HG02610 (cell line): ENCODE measurements at regions not wholly inside any gene's neighbourhood (a gene's known extent, or its start where the extent isn't known, plus 50 kb on each side); places are given as distances from the start of the nearest gene placed in this dataset.
"Not testable (repeated sequence)": the region's sequence is repeated elsewhere in the genome, so short reads cannot be mapped to it uniquely, and the experiment has no call there.

Experiments used
- ATAC-seq: cut with Tn5 transposase; IDR thresholded peaks from one replicate; pipeline ENCODE4 v1.9.1; 2021; ENCODE audit warnings: mild to moderate bottlenecking, moderate library complexity; ENCODE audit not compliant: unreplicated experiment

DNA sequence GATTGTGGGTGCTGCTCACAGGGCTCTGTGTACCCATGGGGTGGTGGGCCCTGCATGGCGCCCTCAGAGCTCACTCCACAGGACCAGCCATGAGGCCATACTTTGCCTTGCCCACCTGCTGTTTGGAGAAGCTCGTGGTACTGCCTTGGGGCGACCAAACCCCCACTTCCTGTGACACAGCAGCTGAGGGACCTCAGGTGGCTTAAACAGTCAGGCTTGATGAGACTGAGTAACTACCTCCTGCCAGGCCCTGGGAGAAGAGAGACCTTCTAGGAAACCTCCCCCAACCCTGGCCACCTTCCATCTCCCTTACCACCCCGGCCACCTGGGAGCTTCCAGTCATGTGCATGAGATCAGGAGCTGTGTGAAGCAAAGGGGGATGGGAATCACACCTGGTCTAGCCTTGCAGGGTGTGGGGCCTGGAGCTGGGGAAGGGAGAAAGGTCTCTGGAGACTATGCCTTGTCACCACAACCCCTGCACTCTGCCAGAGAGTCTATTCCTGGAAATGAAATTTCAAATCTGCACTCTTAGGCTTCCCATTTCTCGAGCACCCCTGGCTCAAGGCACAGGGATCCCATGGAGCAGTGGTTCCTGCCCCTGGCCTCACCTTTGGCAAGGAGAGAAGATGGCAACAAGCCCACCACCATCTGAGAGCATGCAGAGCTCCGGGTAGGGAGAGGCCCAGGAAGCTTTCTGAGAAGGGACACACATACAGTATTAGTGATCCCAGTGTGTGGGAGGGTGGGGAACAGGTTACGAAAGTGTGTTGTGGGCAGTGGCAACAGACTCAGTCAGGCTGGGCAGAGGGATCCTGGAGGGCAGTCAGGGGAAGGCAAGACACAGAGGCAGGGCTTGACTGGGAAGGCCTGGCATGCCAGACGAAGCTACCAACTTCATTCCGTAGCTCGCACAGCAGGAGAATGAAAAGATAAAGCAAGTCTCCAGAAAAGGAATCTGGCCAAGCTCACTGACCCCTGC lies 125.0 kb downstream of the URI1 start:
- no peak for ATAC-seq

GRCh38 chr19:30067956-30068506 lies 126.0 kb downstream of the URI1 start:
- ATAC-seq, result not testable (repeated sequence)

- no peak for ATAC-seq
Observed at GRCh38 chr19:30068528-30069395, 126.7 kb downstream of the URI1 start.

DNA sequence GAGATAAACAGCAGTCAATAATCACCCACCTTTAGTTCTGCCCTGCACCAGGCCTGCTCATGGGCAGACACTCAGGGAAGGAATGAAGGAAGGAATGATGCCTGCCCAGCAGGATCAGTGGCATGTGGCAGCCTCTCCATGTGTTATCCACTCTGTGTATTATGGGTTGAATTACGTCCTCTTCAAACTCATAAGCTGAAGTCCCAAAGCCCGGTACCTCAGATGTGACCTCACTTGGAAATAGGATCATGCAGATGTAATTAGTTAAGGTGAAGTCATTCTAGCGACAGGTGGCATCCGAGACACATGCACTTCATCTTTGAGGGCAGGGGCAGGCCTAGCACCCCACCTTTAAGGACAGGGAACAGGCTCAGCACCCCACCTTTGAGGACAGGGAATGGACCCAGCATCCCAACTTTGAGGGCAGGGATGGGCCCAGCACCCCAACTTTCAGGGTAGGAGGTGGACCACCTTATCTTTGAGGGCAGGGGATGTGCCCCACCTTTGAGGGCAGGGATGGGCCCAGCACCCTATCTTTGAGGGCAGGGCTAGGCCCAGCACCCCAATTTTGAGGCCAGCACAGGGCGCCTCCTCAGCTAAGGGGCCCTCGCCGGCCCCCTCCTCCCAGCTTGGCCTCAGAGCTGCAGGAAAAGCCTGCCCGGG lies 127.6 kb downstream of the URI1 start:
- no peak for ATAC-seq

DNA sequence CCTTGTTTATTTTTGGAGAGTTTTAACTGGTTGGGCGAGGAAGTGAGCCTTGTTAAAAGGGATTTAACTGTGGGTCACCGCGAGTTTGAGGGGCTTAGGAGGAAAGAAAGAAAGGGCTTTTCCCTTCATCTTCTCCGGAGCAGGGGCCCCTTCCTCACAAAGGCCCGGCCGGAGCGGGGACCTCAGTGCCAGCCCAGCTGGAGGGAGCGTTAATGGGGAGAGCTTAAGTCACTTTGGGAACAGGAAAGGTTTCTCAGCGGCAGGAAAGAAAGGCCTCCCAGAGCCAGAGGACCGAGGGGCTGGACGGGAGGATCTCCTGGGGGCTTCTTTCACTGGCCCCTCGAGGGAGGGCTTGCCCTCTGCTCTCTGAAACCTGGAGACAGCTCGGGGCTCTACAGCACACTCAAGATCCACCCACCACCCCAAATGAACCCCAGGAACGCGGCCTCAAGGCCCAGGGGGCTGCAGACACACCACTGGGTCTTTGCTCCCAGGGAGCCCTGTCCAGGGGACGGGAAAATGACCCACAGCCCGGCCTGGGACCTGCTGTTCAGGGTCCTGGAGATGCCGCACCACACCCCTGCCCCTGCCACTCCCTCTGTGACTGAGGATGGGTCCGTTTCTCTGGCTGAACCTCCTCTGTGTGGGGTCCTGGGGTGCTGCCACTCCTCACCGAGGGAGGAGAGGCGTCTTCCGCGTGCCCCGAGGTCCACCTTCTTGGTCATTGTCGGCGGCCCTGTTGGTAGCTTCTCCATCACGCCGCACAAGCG lies 128.3 kb downstream of the URI1 start:
- no peak for ATAC-seq

- ATAC-seq, result no peak
Observed at GRCh38 chr19:30070968-30071632, 129.1 kb downstream of the URI1 start.

- ATAC-seq, result no peak
Observed at GRCh38 chr19:30071871-30072270, 129.8 kb downstream of the URI1 start.

GRCh38 chr19:30073152-30074000 lies 131.3 kb downstream of the URI1 start:
- no peak for ATAC-seq

DNA sequence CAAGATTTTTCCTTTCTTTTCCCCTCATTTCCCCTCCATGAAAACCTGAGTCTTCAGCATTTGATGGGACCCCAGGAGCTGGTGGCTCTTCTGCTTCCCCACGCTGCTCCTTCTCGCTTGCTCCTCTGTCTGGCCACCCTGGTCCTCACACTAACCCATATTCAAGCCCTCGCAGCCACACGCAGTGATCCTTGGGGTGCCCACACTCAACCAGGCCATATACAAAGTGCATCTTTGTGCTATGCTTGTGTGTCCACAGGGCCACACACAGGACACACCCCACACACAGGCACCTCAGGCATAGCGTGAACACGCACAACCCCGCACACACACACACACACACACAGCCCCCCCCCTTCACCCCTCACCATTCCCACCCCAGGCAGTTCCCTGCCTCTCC lies 132.1 kb downstream of the URI1 start:
- ATAC-seq, result no peak

DNA sequence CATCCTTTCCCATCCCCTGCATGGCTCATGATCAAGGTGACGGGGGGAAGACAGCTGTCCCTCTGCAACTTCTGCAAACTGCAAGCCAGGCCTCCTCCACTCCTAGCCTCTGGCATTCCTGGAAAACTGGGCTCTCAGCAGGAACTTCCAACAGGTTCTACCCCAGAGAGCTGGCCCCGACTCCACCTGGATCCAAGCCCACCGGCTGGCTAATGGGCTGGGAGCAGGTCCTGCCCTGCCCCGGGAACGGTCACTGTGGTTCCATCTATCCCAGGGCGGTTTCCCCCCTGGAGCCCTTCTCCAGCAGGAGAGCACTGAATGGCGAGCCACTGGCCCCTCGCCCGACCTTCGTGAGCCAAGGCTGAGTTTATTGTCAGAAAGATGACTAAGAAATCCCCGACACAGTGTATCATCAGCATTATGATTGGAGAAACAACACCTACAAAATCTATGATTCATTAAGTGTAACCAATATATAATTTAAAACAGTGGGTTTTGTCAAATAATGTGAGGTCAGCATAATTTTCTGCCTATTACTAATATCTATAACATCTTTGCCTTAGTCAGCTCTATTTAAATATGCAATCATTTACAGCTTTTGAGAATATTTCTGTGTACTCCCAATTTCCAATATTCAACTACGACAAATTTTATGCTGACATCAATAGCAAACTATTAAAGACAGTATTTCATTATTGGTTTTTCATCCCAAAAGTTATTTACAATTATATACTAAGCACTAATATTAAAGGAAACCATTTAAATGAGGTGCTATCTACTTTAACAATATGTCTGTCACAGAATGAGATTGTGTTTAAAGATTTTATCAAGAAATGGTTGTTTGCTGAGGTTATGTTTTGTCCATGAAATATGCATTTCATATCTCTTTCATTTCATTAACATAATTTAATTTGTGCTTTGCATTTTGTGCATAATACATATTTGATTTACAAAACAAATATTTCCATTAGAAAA lies 133.0 kb downstream of the URI1 start:
- no peak for ATAC-seq

GRCh38 chr19:30076101-30076551 lies 134.1 kb downstream of the URI1 start:
- no peak for ATAC-seq

GRCh38 chr19:30076751-30077670 lies 135.0 kb downstream of the URI1 start:
- ATAC-seq, result no peak

DNA sequence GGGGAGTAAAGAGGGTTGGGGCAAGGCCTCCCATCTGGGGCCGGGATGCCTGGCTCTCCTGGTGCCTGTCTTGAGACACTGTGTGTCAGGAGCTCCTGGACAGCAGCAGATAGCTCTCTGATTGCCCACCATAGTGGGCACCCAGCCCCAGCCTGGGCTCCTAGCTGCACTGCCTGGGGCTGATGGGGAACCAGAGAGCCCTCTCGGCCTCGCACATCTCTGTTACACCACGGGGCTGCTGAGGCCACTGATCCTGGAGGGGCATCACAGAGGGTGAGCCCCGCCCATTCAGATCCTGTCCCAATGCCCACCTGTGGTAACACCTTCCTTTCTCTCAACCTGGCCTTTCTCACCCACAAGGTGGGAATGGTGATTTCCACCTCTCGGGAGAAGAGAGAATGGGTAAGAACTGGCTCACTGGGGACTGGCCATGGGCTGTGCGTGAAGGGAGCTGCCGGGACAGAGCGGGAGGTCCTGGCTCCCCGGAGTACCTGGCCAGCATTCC lies 135.9 kb downstream of the URI1 start:
- ATAC-seq, result no peak

DNA sequence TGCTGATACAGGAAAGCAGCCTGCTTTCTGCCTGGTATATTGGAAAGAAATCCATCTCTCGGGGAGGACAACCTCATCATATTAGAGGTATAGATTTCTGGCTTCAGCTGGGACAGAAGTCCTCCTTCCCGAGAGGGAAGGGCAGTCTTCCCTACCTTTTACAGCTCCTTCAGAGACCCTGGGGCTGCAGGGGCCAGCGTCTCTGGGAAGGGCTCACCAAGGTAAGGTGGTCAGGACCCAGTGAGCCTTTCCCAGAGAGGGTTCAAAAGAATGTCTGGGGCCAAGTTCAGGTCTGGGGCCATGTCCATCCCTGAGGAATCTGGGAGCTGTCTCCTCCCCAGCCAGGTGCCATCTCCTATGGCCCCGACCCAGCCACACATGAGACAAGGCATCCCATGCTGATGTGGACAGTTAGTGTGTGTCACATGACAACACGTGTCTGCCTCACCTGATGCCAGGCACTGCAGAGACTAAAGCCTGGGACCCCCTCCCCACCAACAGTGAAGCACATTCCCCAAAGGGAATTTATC lies 136.4 kb downstream of the URI1 start:
- no peak for ATAC-seq

- no peak for ATAC-seq
Observed at GRCh38 chr19:30079200-30079599, 137.2 kb downstream of the URI1 start.

DNA sequence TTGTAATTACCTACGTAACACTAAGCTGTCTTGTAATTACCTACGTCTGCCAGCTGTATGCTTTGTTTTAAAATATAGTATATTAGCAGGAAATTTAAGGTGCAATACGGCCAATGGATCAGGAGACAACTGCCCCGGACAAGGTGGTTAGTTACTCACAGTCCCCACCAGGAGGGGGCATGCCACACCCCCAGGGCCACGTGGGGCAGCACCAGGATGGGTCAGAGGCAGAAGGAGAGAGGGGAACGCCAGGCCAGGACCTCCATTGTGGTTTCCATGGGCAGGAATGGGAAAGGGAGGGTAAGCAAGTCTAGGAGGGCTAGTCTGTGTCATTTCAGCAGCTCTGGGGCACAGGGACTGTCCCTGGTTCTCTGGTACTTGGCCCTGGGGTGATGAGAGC lies 140.1 kb downstream of the URI1 start:
- no peak for ATAC-seq
